K562 (cell line): ENCODE measurements at regions not wholly inside any gene's neighbourhood (a gene's known extent, or its start where the extent isn't known, plus 50 kb on each side); places are given as distances from the start of the nearest gene placed in this dataset.

Experiments
- ATAC-seq: fragments of 200-7000 bp; cut with Tn5 transposase; 3 replicates; pipeline ENCODE4 v1.9.1; 2020; ENCODE audit warnings: moderate library complexity
- BruUV-seq: library from RNA; stranded (reverse); fragments of 400-500 nt; replicated peaks from 2 replicates; lab custom pipeline; 2021; lab: Mats Ljungman, UMichigan
- CTCF ChIA-PET: fragments of 300-600 bp; formaldehyde crosslinking; extraction: SDS; loops from one replicate; lab custom pipeline; 2021; ENCODE audit warnings: low intra/inter-chr PET ratio; lab: Yijun Ruan, JAX
- POLR2A ChIA-PET: fragments of 300-600, 350-650 bp; sonication (Branson Sonifier 250); formaldehyde crosslinking; extraction: SDS; loops from one replicate; lab custom pipeline; 2021; ENCODE audit warnings: antibody characterized with exemption, inconsistent platforms; lab: Yijun Ruan, JAX
- DNase-seq, 4 experiments: peaks; one replicate each; pipeline versions ENCODE4 v3.0.0 to v3.0.0-alpha.2; 2011 to 2018; ENCODE audit warnings: low spot score in 3 of 4, mixed read lengths in 3 of 4; ENCODE audit errors: extremely low read depth in 1 of 4
- FAIRE-seq: peaks from 2 replicates; lab custom pipeline; 2011; peaks lifted over from hg19 to GRCh38; lab: Jason Lieb, UNC
- H2AFZ ChIP-seq: 2 replicates; pipeline ENCODE4 v1.6.0; 2011; ENCODE audit warnings: low read depth, low read length, control low read depth, inconsistent platforms
- H3K27ac ChIP-seq: fragments of 200-600 bp; 3 replicates; pipeline ENCODE4 v1.8.0; 2011; ENCODE audit warnings: low read depth, mild to moderate bottlenecking, control low read depth, inconsistent platforms, low read length, moderate library complexity, mixed read lengths; ENCODE audit errors: extremely low read depth
- H3K27me3 ChIP-seq, 2 experiments: fragments of 300-600 bp in 1 of 2; 2 replicates in 1 of 2; 3 replicates in 1 of 2; pipeline versions ENCODE4 v1.6.0 to v1.8.0; 2011; ENCODE audit warnings: inconsistent platforms in 2 of 2, low read length in 2 of 2, mild to moderate bottlenecking in 1 of 2, mixed read lengths in 1 of 2, moderate library complexity in 1 of 2; ENCODE audit not compliant: control insufficient read depth in 2 of 2, insufficient read depth in 2 of 2
- H3K36me3 ChIP-seq: fragments of 300-600 bp; 3 replicates; pipeline ENCODE4 v1.8.0; 2011; ENCODE audit warnings: mild to moderate bottlenecking, low read length, inconsistent platforms; ENCODE audit not compliant: control insufficient read depth, insufficient read depth
- H3K4me1 ChIP-seq, 2 experiments: fragments of 200-600 bp in 1 of 2; replicated peaks in 1 of 2; 2 replicates in 1 of 2; 3 replicates in 1 of 2; pipeline versions ENCODE4 v1.5.1 to v1.8.0; 2011; ENCODE audit warnings: inconsistent platforms in 2 of 2, low read length in 2 of 2, mild to moderate bottlenecking in 1 of 2, mixed read lengths in 1 of 2, moderate library complexity in 1 of 2; ENCODE audit not compliant: control insufficient read depth in 2 of 2, insufficient read depth in 2 of 2
- H3K4me2 ChIP-seq: 2 replicates; pipeline ENCODE4 v1.6.1; 2011; ENCODE audit warnings: low read length, control low read depth, inconsistent platforms, mixed read lengths; ENCODE audit not compliant: insufficient read depth
- H3K4me3 ChIP-seq: fragments of 200-600 bp; sonication (generic), shearing (Covaris generic); 2 replicates; pipeline ENCODE4 v1.5.1; 2016; ENCODE audit warnings: control low read depth, inconsistent platforms
- H3K79me2 ChIP-seq: fragments of 200-600 bp; 3 replicates; pipeline ENCODE4 v1.8.0; 2011; ENCODE audit warnings: low read length, inconsistent platforms; ENCODE audit not compliant: control insufficient read depth, insufficient read depth
- H3K9ac ChIP-seq, 2 experiments: 2 replicates each; pipeline versions ENCODE4 v1.6.0 to v1.6.1; 2011; ENCODE audit warnings: low read depth in 2 of 2, low read length in 2 of 2, control low read depth in 1 of 2, inconsistent platforms in 1 of 2, mild to moderate bottlenecking in 1 of 2, mixed read lengths in 1 of 2; ENCODE audit not compliant: insufficient read depth in 1 of 2
- H3K9me1 ChIP-seq: one replicate; pipeline ENCODE4 v1.6.0; 2011; ENCODE audit warnings: inconsistent platforms, mild to moderate bottlenecking, low read length, moderate library complexity; ENCODE audit not compliant: control insufficient read depth, insufficient read depth
- H3K9me3 ChIP-seq: replicated peaks from 2 replicates; pipeline ENCODE4 v1.5.1; 2011; ENCODE audit warnings: low read depth, low read length, inconsistent platforms; ENCODE audit not compliant: control insufficient read depth, insufficient read depth
- H4K20me1 ChIP-seq: replicated peaks from 2 replicates; pipeline ENCODE4 v1.6.1; 2011; ENCODE audit warnings: low read length, inconsistent platforms, mixed read lengths; ENCODE audit not compliant: control insufficient read depth, insufficient read depth
- CHCHD3 ChIP-seq: fragments of 250-450 bp; sonication (Bioruptor Pico); IDR thresholded peaks from 2 replicates; pipeline ENCODE4 v2.1.2; 2022; ENCODE audit warnings: mild to moderate bottlenecking
- NRF1 ChIP-seq, 2 experiments: fragments of 450-650 bp; IDR thresholded peaks in 1 of 2; conservative IDR thresholded peaks in 1 of 2; 2 replicates each; pipeline ENCODE4 v1.6.1; 2014; ENCODE audit warnings: mild to moderate bottlenecking in 2 of 2
- RBM39 ChIP-seq: fragments of 200-400 bp; formaldehyde crosslinking; optimal IDR thresholded peaks from 2 replicates; pipeline ENCODE3; 2018; ENCODE audit warnings: low read depth, low read length
- SMAD4 ChIP-seq: fragments of 250-450 bp; sonication (Bioruptor Pico); conservative IDR thresholded peaks from 2 replicates; pipeline ENCODE4 v1.8.0; 2021; ENCODE audit warnings: inconsistent platforms, mild to moderate bottlenecking, moderate library complexity
- WGBS: fragments of 100-300 bp; shearing (Covaris generic); methylation state at CpG from one replicate; pipeline ENCODE4 v1.1.6; 2016; ENCODE audit warnings: low coverage, mixed read lengths; ENCODE audit not compliant: insufficient coverage; ENCODE audit errors: missing lambda C conversion rate; 5-methylcytosine and 5-hydroxymethylcytosine counted together
- in situ Hi-C: fragments of 300-500 bp; cut with MboI; formaldehyde crosslinking; loops from 4 replicates; pipeline ENCODE4 v1.15.0; 2018; ENCODE audit warnings: inconsistent platforms, mixed read lengths
- intact Hi-C: fragments of 100-400 bp; cut with micrococcal nuclease; formaldehyde crosslinking; loops from 2 replicates; pipeline ENCODE4 v1.14.2; 2022
- TF ChIP-seq, protein P1 (sequence below): IDR thresholded peaks from 2 replicates; pipeline ENCODE4 v1.6.1; 2012; ENCODE audit warnings: low read depth, low read length, improper control_type of control experiment, borderline replicate concordance
- TF ChIP-seq, protein P2 (sequence below): fragments of 250-450 bp; sonication (Bioruptor Pico); IDR thresholded peaks from 2 replicates; pipeline ENCODE4 v1.4.0; 2020

DNA sequence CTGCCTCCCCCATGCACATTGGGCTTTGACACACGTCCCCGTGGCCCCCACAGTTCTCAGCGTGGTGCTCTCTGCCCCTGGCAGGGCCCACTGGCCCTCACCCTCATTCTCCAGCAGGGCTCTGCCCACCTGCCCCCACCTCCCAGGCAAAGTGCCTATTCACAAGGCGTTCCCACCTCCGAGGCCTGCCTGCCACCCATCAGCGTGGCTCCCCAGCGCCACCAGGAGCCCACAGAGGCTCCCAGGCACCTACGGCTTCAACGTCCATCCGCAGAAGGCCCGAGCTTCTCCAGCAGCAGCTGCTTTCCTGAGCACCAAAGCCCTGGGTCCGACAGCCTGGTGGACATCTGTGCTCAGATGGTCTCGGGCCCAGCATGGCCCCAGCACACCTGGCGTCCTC is 211.8 kb upstream of the PPP2R2D start:
- no peak overlapping the region for H2AFZ ChIP-seq
- no peak overlapping the region for H3K4me2 ChIP-seq
- no peak overlapping the region for H3K4me3 ChIP-seq
- intact Hi-C loops (no loop called here), in situ Hi-C loops (no loop called here)
- FAIRE-seq (no peak), ATAC-seq (no peak), DNase-seq (no peak)
- POLR2A ChIA-PET: interaction anchor here (0.8 kb wide), 1 partner anchor 11 kb away, joined by 3 read pairs; no protein-coding TSS in a partner anchor
- H3K36me3 ChIP-seq: no peaks in the 10 kb centered on the region
- H3K4me1 ChIP-seq: no peaks in the 10 kb centered on the region
- no peak overlapping the region for H3K9ac ChIP-seq
- WGBS: 13% methylated on average over 3 of the region's 14 CpGs
- no peaks in the 10 kb centered on the region for H3K9me3 ChIP-seq
- BruUV-seq: no TSS peak
- CTCF ChIA-PET: no interaction called here
- no peaks in the 10 kb centered on the region for H4K20me1 ChIP-seq
- no peaks in the 10 kb centered on the region for H3K79me2 ChIP-seq
- H3K27ac ChIP-seq: no peak overlapping the region
- H3K27me3 ChIP-seq: peaks cover 2% of the 10 kb centered on the region in 2 experiments; a peak in 3 of 5 replicates
- H3K9me1 ChIP-seq: no peaks in the 10 kb centered on the region
- TF ChIP-seq SMAD4 (CRISPR knock-in tag) (no peak), CHCHD3 (no peak), NRF1 (conservative IDR thresholded peaks at IDR 0.05 in 1 of 2, IDR thresholded peaks at IDR 0.05 in 1 of 2) (no peak)
- TF ChIP-seq, protein P1, sequence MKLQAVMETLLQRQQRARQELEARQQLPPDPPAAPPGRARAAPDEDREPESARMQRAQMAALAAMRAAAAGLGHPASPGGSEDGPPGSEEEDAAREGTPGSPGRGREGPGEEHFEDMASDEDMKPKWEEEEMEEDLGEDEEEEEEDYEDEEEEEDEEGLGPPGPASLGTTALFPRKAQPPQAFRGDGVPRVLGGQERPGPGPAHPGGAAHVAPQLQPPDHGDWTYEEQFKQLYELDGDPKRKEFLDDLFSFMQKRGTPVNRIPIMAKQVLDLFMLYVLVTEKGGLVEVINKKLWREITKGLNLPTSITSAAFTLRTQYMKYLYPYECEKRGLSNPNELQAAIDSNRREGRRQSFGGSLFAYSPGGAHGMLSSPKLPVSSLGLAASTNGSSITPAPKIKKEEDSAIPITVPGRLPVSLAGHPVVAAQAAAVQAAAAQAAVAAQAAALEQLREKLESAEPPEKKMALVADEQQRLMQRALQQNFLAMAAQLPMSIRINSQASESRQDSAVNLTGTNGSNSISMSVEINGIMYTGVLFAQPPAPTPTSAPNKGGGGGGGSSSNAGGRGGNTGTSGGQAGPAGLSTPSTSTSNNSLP: no peak

DNA sequence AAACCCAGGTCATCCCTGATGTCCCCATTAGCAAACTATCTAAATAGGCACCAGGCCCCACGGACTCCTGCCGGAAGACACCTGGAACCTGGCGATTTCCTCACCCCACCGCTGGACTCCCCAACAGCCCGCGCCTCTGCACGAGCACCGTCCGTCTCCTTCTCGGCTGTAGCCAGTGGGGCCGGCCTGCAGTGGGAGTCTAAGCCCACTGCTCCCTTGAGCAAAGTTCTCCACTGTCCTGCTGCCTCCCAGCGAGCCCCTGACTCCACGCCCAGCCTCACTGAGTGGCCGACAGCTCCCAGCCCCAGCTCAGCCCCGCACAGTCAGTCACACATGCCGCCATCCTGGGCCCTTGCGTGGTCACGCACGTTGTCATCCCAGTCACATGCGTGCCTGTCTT is 211.3 kb upstream of the PPP2R2D start:
- WGBS: 26% methylated on average over 13 of the region's 20 CpGs
- CTCF ChIA-PET: no interaction called here
- Histone ChIP-seq H3K9ac (no peak overlapping the region), H4K20me1 (no peaks in the 10 kb centered on the region), H3K9me1 (no peaks in the 10 kb centered on the region), H3K4me3 (no peak overlapping the region), H3K79me2 (no peaks in the 10 kb centered on the region), H3K4me2 (no peak overlapping the region), H3K27ac (no peak overlapping the region), H3K36me3 (no peaks in the 10 kb centered on the region), H2AFZ (no peak overlapping the region), H3K9me3 (no peaks in the 10 kb centered on the region), H3K4me1 (no peaks in the 10 kb centered on the region), H3K27me3 (no peaks in the 10 kb centered on the region; a peak in 1 of 5 replicates)
- POLR2A ChIA-PET: no interaction called here
- no peak for FAIRE-seq
- no peak for ATAC-seq
- intact Hi-C loops (no loop called here), in situ Hi-C loops (no loop called here)
- no peak for DNase-seq
- TF ChIP-seq, protein P2, sequence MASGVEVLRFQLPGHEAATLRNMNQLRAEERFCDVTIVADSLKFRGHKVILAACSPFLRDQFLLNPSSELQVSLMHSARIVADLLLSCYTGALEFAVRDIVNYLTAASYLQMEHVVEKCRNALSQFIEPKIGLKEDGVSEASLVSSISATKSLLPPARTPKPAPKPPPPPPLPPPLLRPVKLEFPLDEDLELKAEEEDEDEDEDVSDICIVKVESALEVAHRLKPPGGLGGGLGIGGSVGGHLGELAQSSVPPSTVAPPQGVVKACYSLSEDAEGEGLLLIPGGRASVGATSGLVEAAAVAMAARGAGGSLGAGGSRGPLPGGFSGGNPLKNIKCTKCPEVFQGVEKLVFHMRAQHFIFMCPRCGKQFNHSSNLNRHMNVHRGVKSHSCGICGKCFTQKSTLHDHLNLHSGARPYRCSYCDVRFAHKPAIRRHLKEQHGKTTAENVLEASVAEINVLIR (CRISPR knock-in tag): no peak
- no peak for TF ChIP-seq RBM39
- BruUV-seq: no TSS peak
